ENCODE measurements at regions not wholly inside any gene's neighbourhood (a gene's known extent, or its start where the extent isn't known, plus 50 kb on each side); places are given as distances from the start of the nearest gene placed in this dataset.
"Not testable (repeated sequence)": the region's sequence is repeated elsewhere in the genome, so short reads cannot be mapped to it uniquely, and the experiment has no call there.

DNA sequence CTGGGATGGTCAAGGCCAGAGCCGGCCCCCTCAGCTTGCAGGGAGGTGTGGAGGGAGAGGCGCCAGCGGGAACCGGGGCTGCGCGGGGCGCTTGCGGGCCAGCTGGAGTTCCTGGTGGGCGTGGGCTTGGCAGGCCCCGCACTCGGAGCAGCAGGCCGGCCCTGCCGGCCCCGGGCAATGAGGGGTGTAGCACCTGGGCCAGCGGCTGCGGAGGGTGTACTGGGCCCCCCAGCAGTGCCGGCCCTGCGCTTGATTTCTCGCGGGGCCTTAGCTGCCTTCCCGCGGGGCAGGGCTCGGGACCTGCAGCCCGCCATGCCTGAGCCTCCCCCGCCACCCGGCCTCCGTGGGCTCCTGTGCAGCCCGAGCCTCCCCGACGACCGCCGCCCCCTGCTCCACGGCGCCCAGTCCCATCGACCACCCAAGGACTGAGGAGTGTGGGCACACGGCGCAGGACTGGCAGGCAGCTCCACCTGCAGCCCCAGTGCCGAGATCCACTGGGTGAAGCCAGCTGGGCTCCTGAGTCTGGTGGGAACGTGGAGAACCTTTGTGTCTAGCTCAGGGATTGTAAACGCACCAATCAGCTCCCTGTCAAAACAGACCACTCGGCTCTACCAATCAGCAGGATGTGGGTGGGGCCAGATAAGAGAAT, 489.3 kb upstream of the COBL start:
- not testable (repeated sequence) for TF ChIP-seq BHLHE40 (IDR thresholded peaks at IDR 0.05; ENCODE audit: low read depth, low read length); SMC3 (IDR thresholded peaks at IDR 0.05; ENCODE audit: low read depth, low read length); RAD21 (IDR thresholded peaks at IDR 0.05; ENCODE audit: low read length); CHD1 (IDR thresholded peaks at IDR 0.05; ENCODE audit: low read depth, low read length); RFX5 (IDR thresholded peaks at IDR 0.05; ENCODE audit: low read depth, low read length)
- TF ChIP-seq, protein P1, sequence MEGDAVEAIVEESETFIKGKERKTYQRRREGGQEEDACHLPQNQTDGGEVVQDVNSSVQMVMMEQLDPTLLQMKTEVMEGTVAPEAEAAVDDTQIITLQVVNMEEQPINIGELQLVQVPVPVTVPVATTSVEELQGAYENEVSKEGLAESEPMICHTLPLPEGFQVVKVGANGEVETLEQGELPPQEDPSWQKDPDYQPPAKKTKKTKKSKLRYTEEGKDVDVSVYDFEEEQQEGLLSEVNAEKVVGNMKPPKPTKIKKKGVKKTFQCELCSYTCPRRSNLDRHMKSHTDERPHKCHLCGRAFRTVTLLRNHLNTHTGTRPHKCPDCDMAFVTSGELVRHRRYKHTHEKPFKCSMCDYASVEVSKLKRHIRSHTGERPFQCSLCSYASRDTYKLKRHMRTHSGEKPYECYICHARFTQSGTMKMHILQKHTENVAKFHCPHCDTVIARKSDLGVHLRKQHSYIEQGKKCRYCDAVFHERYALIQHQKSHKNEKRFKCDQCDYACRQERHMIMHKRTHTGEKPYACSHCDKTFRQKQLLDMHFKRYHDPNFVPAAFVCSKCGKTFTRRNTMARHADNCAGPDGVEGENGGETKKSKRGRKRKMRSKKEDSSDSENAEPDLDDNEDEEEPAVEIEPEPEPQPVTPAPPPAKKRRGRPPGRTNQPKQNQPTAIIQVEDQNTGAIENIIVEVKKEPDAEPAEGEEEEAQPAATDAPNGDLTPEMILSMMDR (conservative IDR thresholded peaks at IDR 0.05; ENCODE audit: low read depth, low read length), result not testable (repeated sequence)
